HEK293 (cell line): ENCODE measurements at regions not wholly inside any gene's neighbourhood (a gene's known extent, or its start where the extent isn't known, plus 50 kb on each side); places are given as distances from the start of the nearest gene placed in this dataset.
"Not testable (repeated sequence)": the region's sequence is repeated elsewhere in the genome, so short reads cannot be mapped to it uniquely, and the experiment has no call there.

Source experiments
- CTCF ChIA-PET: fragments of 350-600 bp; formaldehyde crosslinking; extraction: SDS; loops from one replicate; lab custom pipeline; 2021; ENCODE audit warnings: antibody characterized with exemption; lab: Yijun Ruan, JAX
- POLR2A ChIA-PET: fragments of 300-600 bp; formaldehyde crosslinking; extraction: SDS; loops from one replicate; lab custom pipeline; 2020; ENCODE audit warnings: antibody characterized with exemption, inconsistent platforms; lab: Yijun Ruan, JAX
- H3K27ac ChIP-seq: fragments of 200-500 bp; sonication (Bioruptor generic); 2 replicates; pipeline ENCODE4 v1.5.1; 2014; ENCODE audit warnings: low read depth, low read length, control low read depth, inconsistent platforms; ENCODE audit errors: extremely low read depth
- H3K36me3 ChIP-seq, 2 experiments: fragments of 200-500 bp in 1 of 2; sonication (Bioruptor generic) in 1 of 2; 1 replicate in 1 of 2; 2 replicates in 1 of 2; pipeline ENCODE4 v1.5.1; 2014 to 2017; ENCODE audit warnings: inconsistent platforms in 2 of 2, low read length in 2 of 2; ENCODE audit not compliant: control insufficient read depth in 2 of 2, insufficient read depth in 1 of 2
- H3K4me1 ChIP-seq: fragments of 200-500 bp; sonication (Bioruptor generic); 2 replicates; pipeline ENCODE4 v1.5.1; 2014; ENCODE audit warnings: mild to moderate bottlenecking, low read length, inconsistent platforms; ENCODE audit not compliant: control insufficient read depth, insufficient read depth
- H3K4me3 ChIP-seq: 2 replicates; pipeline ENCODE4 v1.5.1; 2011; ENCODE audit warnings: low read depth, mild to moderate bottlenecking, control low read depth, low read length, moderate library complexity
- H3K9me3 ChIP-seq: fragments of 200-500 bp; sonication (Bioruptor generic); 2 replicates; pipeline ENCODE4 v1.5.1; 2014; ENCODE audit warnings: low read depth, low read length, inconsistent platforms; ENCODE audit not compliant: control insufficient read depth, insufficient read depth
- RBAK ChIP-seq: fragments of 450-650 bp; formaldehyde crosslinking; IDR thresholded peaks from 2 replicates; pipeline ENCODE4 v1.5.1; 2016; ENCODE audit warnings: missing biosample characterization, missing genetic modification characterization
- ZNF132 ChIP-seq: fragments of 450-650 bp; formaldehyde crosslinking; IDR thresholded peaks from 2 replicates; pipeline ENCODE4 v1.5.1; 2017; ENCODE audit warnings: missing biosample characterization, missing genetic modification characterization, borderline replicate concordance
- ZNF146 ChIP-seq: fragments of 450-650 bp; formaldehyde crosslinking; IDR thresholded peaks from 2 replicates; pipeline ENCODE4 v1.5.1; 2016; ENCODE audit warnings: missing biosample characterization, missing genetic modification characterization
- ZNF214 ChIP-seq: fragments of 450-650 bp; formaldehyde crosslinking; IDR thresholded peaks from 2 replicates; pipeline ENCODE4 v1.5.1; 2017; ENCODE audit warnings: missing biosample characterization, mild to moderate bottlenecking, missing genetic modification characterization, borderline replicate concordance
- ZNF398 ChIP-seq: fragments of 450-650 bp; formaldehyde crosslinking; IDR thresholded peaks from 2 replicates; pipeline ENCODE4 v1.5.1; 2017; ENCODE audit warnings: missing biosample characterization, missing genetic modification characterization
- ZNF514 ChIP-seq: fragments of 450-650 bp; formaldehyde crosslinking; IDR thresholded peaks from 2 replicates; pipeline ENCODE4 v1.5.1; 2016; ENCODE audit warnings: missing biosample characterization, missing genetic modification characterization

DNA sequence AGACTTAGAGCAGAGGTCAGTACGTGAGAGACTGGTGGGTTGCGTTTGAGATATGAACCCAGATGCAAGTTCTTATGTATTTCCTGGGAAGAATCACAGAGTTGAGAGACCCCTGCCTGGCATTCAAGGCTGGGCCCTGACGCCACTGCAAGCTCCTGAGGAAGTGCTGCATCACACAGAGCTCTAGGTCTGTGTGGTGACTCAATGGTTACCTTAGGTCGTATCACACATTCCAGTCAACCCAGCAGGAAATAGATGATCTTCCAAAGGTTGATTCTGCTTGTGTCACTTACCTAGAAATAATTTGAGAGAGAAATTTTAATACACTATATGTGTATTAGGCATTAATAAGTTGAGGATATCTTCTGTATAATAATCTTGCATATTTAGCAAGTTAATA is 1431.9 kb downstream of the RPIA start:
- H3K4me3 ChIP-seq, H3K27ac ChIP-seq, POLR2A ChIA-PET, H3K4me1 ChIP-seq, H3K9me3 ChIP-seq, H3K36me3 ChIP-seq, CTCF ChIA-PET: not testable (repeated sequence)

- H3K4me1 ChIP-seq, H3K27ac ChIP-seq, H3K4me3 ChIP-seq, H3K9me3 ChIP-seq, CTCF ChIA-PET, H3K36me3 ChIP-seq, POLR2A ChIA-PET: not testable (repeated sequence)
Observed at GRCh38 chr2:90139046-90139445, 1447.6 kb downstream of the RPIA start.

GRCh38 chr2:90141558-90141957 is 1450.1 kb downstream of the RPIA start:
- CTCF ChIA-PET, result not testable (repeated sequence)

DNA sequence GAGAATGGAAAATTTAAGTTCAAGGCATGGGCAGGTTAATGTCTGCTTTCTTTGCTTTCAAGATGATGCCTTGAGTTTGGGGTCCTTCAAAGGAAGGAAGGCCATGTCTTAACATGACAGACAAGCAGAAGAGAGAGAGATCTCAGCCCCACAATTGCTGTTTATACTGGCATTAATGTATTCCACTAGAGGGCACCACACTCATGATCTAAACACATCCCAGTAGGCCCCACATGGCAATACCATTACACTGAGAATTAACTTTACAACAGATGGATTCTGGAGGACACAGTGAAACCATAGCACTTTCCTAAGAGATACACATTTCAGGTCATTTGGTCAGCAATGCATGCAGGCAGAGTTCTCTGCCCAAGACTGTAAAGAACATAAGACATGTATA is 1460.3 kb downstream of the RPIA start:
- H3K4me3 ChIP-seq, H3K4me1 ChIP-seq, H3K27ac ChIP-seq, POLR2A ChIA-PET, H3K9me3 ChIP-seq, H3K36me3 ChIP-seq, CTCF ChIA-PET: not testable (repeated sequence)

More at GRCh38 chr2:90141558-90141957, 1450.1 kb downstream of the RPIA start:
- H3K4me3 ChIP-seq, H3K36me3 ChIP-seq, H3K27ac ChIP-seq, H3K4me1 ChIP-seq, H3K9me3 ChIP-seq, POLR2A ChIA-PET: not testable (repeated sequence)

- H3K27ac ChIP-seq, H3K4me3 ChIP-seq, CTCF ChIA-PET, H3K4me1 ChIP-seq, H3K9me3 ChIP-seq, H3K36me3 ChIP-seq, POLR2A ChIA-PET: not testable (repeated sequence)
Observed at GRCh38 chr2:90170978-90171377, 1479.5 kb downstream of the RPIA start.

DNA sequence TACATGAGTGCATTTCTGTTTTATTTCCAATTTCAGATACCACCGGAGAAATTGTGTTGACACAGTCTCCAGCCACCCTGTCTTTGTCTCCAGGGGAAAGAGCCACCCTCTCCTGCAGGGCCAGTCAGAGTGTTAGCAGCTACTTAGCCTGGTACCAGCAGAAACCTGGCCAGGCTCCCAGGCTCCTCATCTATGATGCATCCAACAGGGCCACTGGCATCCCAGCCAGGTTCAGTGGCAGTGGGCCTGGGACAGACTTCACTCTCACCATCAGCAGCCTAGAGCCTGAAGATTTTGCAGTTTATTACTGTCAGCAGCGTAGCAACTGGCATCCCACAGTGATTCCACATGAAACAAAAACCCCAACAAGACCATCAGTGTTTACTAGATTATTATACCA is 1481.6 kb downstream of the RPIA start:
- H3K36me3 ChIP-seq, result not testable (repeated sequence)

GRCh38 chr2:90179591-90179990 is 1488.1 kb downstream of the RPIA start:
- CTCF ChIA-PET, H3K36me3 ChIP-seq, H3K4me3 ChIP-seq, H3K4me1 ChIP-seq, POLR2A ChIA-PET, H3K9me3 ChIP-seq, H3K27ac ChIP-seq: not testable (repeated sequence)

More for the DNA sequence above, 1481.6 kb downstream of the RPIA start:
- H3K4me1 ChIP-seq, H3K27ac ChIP-seq, H3K4me3 ChIP-seq, H3K9me3 ChIP-seq, POLR2A ChIA-PET, CTCF ChIA-PET: not testable (repeated sequence)

DNA sequence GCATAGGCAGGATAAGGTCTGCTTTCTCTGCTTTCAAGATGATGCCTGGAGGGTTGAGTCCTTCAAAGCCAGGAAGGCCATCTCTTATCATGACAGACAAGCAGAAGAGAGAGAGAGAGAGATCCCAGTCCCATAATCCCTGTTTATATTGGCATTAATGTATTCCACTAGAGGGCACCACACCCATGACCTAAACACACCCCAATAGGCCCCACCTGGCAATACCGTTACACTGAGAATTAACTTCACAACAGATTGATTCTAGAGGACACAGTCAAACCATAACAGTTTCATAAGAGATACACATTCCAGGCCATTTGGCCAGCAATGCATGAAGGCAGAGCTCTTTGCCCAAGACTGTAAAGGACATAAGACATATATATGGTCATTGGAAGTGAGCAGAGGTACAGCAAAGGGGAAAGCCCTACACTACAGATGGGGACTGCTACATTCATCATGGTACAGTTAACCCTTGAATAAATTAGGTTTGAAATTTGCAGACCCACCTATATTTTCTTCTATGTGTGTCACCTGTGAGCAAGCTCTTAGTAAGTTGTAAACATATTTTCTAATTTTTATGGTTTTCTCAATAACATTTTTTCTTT is 1516.1 kb downstream of the RPIA start:
- CTCF ChIA-PET, result interaction anchor here (0.9 to 1.7 kb wide), 2 partner anchors 9 to 13 kb away, joined by 3 to 4 read pairs; no protein-coding TSS in a partner anchor
- no peak for TF ChIP-seq ZNF398 (tag by site-specific recombination)
- TF ChIP-seq ZNF132 (tag by site-specific recombination), result no peak
- TF ChIP-seq RBAK (tag by site-specific recombination), result no peak
- no peak for TF ChIP-seq ZNF514
- TF ChIP-seq ZNF146 (tag by site-specific recombination), result no peak
- TF ChIP-seq ZNF214 (tag by site-specific recombination), result no peak
- TF ChIP-seq, all 188 proteins: peak for 0
- H3K36me3 ChIP-seq, result no peaks in the 10 kb centered on the region
- H3K4me3 ChIP-seq, result no peak overlapping the region
- no peaks in the 10 kb centered on the region for H3K4me1 ChIP-seq
- H3K27ac ChIP-seq, result no peak overlapping the region
- POLR2A ChIA-PET, result no interaction called here
- no peaks in the 10 kb centered on the region for H3K9me3 ChIP-seq
